H1 (cell line): ENCODE measurements at regions not wholly inside any gene's neighbourhood (a gene's known extent, or its start where the extent isn't known, plus 50 kb on each side); places are given as distances from the start of the nearest gene placed in this dataset.

Source experiments
- CTCF ChIA-PET: fragments of 300-600 bp; sonication (Branson Sonifier 250); formaldehyde crosslinking; loops from one replicate; lab custom pipeline; 2021; ENCODE audit not compliant: partially characterized antibody; lab: Charles Lee
- POLR2A ChIA-PET: fragments of 300-600 bp; sonication (Branson Sonifier 250); formaldehyde crosslinking; loops from one replicate; lab custom pipeline; 2021; ENCODE audit warnings: inconsistent platforms; ENCODE audit not compliant: partially characterized antibody; lab: Charles Lee
- DNase-seq, 2 experiments: peaks; one replicate each; pipeline versions ENCODE4 v3.0.0 to v3.0.0-alpha.2; 2010 to 2022; ENCODE audit warnings: low spot score in 2 of 2, low read depth in 1 of 2, mixed read lengths in 1 of 2
- FAIRE-seq: peaks from 2 replicates; lab custom pipeline; 2011; peaks lifted over from hg19 to GRCh38; lab: Jason Lieb, UNC
- H2AFZ ChIP-seq: 2 replicates; pipeline ENCODE4 v1.8.1; 2012; ENCODE audit warnings: low read length, inconsistent platforms
- H2AK5ac ChIP-seq: 2 replicates; pipeline ENCODE4 v1.6.1; 2013; ENCODE audit warnings: low read depth, low read length
- H2BK120ac ChIP-seq: replicated peaks from 2 replicates; pipeline ENCODE3; 2013; ENCODE audit warnings: low read depth, low read length, inconsistent platforms
- H2BK12ac ChIP-seq: 2 replicates; pipeline ENCODE4 v1.6.1; 2013; ENCODE audit warnings: low read depth, low read length
- H2BK15ac ChIP-seq: 2 replicates; pipeline ENCODE4 v1.6.1; 2013; ENCODE audit warnings: low read length
- H2BK20ac ChIP-seq: 2 replicates; pipeline ENCODE4 v1.6.1; 2013; ENCODE audit warnings: low read length
- H2BK5ac ChIP-seq: 2 replicates; pipeline ENCODE4 v1.6.1; 2013; ENCODE audit warnings: low read depth, low read length
- H3K14ac ChIP-seq: 2 replicates; pipeline ENCODE4 v1.6.1; 2013; ENCODE audit warnings: inconsistent platforms; ENCODE audit not compliant: insufficient read length
- H3K18ac ChIP-seq: 2 replicates; pipeline ENCODE4 v1.6.1; 2013; ENCODE audit warnings: low read length; ENCODE audit errors: extremely low read depth
- H3K23ac ChIP-seq: 2 replicates; pipeline ENCODE4 v1.6.1; 2013; ENCODE audit warnings: inconsistent platforms; ENCODE audit not compliant: insufficient read length
- H3K23me2 ChIP-seq: 2 replicates; pipeline ENCODE4 v1.6.1; 2013; ENCODE audit warnings: low read depth, low read length
- H3K27ac ChIP-seq: 2 replicates; pipeline ENCODE4 v1.6.1; 2011; ENCODE audit warnings: low read depth, low read length, inconsistent platforms
- H3K27me3 ChIP-seq, 4 experiments: replicated peaks in 1 of 4; 1 replicate in 1 of 4; 2 replicates in 3 of 4; pipeline versions ENCODE4 v1.6.1 to v1.8.1; 2011 to 2013; ENCODE audit warnings: low read length in 3 of 4, mild to moderate bottlenecking in 3 of 4, inconsistent platforms in 2 of 4, mixed read lengths in 2 of 4, moderate library complexity in 1 of 4; ENCODE audit not compliant: control insufficient read depth in 3 of 4, insufficient read depth in 3 of 4; ENCODE audit errors: extremely low read depth in 1 of 4
- H3K36me3 ChIP-seq, 4 experiments: 2 replicates each; pipeline versions ENCODE4 v1.6.1 to v1.8.1; 2011 to 2013; ENCODE audit warnings: mild to moderate bottlenecking in 4 of 4, low read length in 3 of 4, moderate library complexity in 2 of 4, control low read depth in 1 of 4, inconsistent platforms in 1 of 4; ENCODE audit not compliant: insufficient read depth in 4 of 4, control insufficient read depth in 2 of 4
- H3K4ac ChIP-seq: replicated peaks from 2 replicates; pipeline ENCODE3; 2013; ENCODE audit warnings: low read length, low read depth, mixed read lengths, inconsistent platforms; ENCODE audit not compliant: insufficient read length
- H3K4me1 ChIP-seq, 4 experiments: replicated peaks in 1 of 4; 1 replicate in 1 of 4; 2 replicates in 3 of 4; pipeline versions ENCODE4 v1.6.1 to v1.8.1; 2011 to 2013; ENCODE audit warnings: low read length in 3 of 4, inconsistent platforms in 2 of 4, mixed read lengths in 1 of 4; ENCODE audit not compliant: insufficient read depth in 4 of 4, control insufficient read depth in 3 of 4
- H3K4me2 ChIP-seq, 2 experiments: 2 replicates each; pipeline versions ENCODE4 v1.6.1 to v1.8.1; 2011 to 2013; ENCODE audit warnings: low read depth in 2 of 2, low read length in 2 of 2, control low read depth in 1 of 2, inconsistent platforms in 1 of 2, mild to moderate bottlenecking in 1 of 2; ENCODE audit not compliant: insufficient read depth in 1 of 2
- H3K4me3 ChIP-seq, 4 experiments: fragments of 200-600, 300-600 bp in 1 of 4; sonication (generic), shearing (Covaris generic), sonication (Bioruptor Twin) in 1 of 4; 2 replicates each; pipeline versions ENCODE4 v1.5.1 to v1.8.1; 2011 to 2016; ENCODE audit warnings: low read length in 4 of 4, low read depth in 3 of 4, control low read depth in 2 of 4, inconsistent platforms in 2 of 4, mild to moderate bottlenecking in 2 of 4, mixed read lengths in 1 of 4, moderate library complexity in 1 of 4; ENCODE audit not compliant: insufficient read depth in 2 of 4; ENCODE audit errors: extremely low read depth in 1 of 4
- H3K56ac ChIP-seq: replicated peaks from 2 replicates; pipeline ENCODE3; 2013; ENCODE audit warnings: low read depth, mild to moderate bottlenecking, mixed read lengths, low read length, inconsistent platforms; ENCODE audit not compliant: insufficient read length
- H3K79me1 ChIP-seq: 2 replicates; pipeline ENCODE4 v1.6.1; 2013; ENCODE audit warnings: low read depth, low read length, control low read depth
- H3K79me2 ChIP-seq, 2 experiments: 2 replicates each; pipeline versions ENCODE4 v1.6.1 to v1.8.1; 2012 to 2013; ENCODE audit warnings: low read length in 2 of 2, mild to moderate bottlenecking in 2 of 2, inconsistent platforms in 1 of 2; ENCODE audit not compliant: insufficient read depth in 2 of 2, control insufficient read depth in 1 of 2
- H3K9ac ChIP-seq, 4 experiments: replicated peaks in 1 of 4; 1 replicate in 1 of 4; 2 replicates in 3 of 4; pipeline versions ENCODE4 v1.6.1 to v1.8.1; 2011 to 2013; ENCODE audit warnings: low read depth in 3 of 4, low read length in 3 of 4, control low read depth in 2 of 4, mild to moderate bottlenecking in 2 of 4, moderate library complexity in 2 of 4, inconsistent platforms in 1 of 4; ENCODE audit errors: extremely low read depth in 1 of 4
- H3K9me3 ChIP-seq, 2 experiments: 2 replicates each; pipeline versions ENCODE4 v1.6.1 to v1.8.1; 2012 to 2013; ENCODE audit warnings: mild to moderate bottlenecking in 2 of 2, moderate library complexity in 2 of 2, control low read depth in 1 of 2, inconsistent platforms in 1 of 2, low read depth in 1 of 2, low read length in 1 of 2, mixed read lengths in 1 of 2; ENCODE audit not compliant: insufficient read depth in 2 of 2
- H4K20me1 ChIP-seq, 2 experiments: replicated peaks in 1 of 2; 2 replicates each; pipeline versions ENCODE3 to v1.8.1; 2011 to 2013; ENCODE audit warnings: inconsistent platforms in 2 of 2, low read length in 2 of 2, mild to moderate bottlenecking in 1 of 2; ENCODE audit not compliant: insufficient read depth in 2 of 2, control insufficient read depth in 1 of 2
- H4K5ac ChIP-seq: 2 replicates; pipeline ENCODE4 v1.6.1; 2013; ENCODE audit warnings: low read length, low read depth, mixed read lengths, inconsistent platforms; ENCODE audit not compliant: insufficient read length
- H4K8ac ChIP-seq: 2 replicates; pipeline ENCODE4 v1.8.0; 2013; ENCODE audit warnings: mild to moderate bottlenecking, moderate library complexity, low read length, inconsistent platforms; ENCODE audit not compliant: insufficient read depth; ENCODE audit errors: extremely low read depth
- H4K91ac ChIP-seq: replicated peaks from 2 replicates; pipeline ENCODE3; 2013; ENCODE audit warnings: low read length, mixed read lengths, inconsistent platforms; ENCODE audit not compliant: insufficient read length
- BRCA1 ChIP-seq: IDR thresholded peaks from 2 replicates; pipeline ENCODE4 v1.6.1; 2012; ENCODE audit warnings: low read depth, low read length, improper control_type of control experiment
- CBX5 ChIP-seq: fragments of 300-800, 300-1000 bp; sonication (generic); IDR thresholded peaks from 2 replicates; pipeline ENCODE4 v1.7.1; 2016; ENCODE audit warnings: antibody characterized with exemption, low read length, low read depth
- EGR1 ChIP-seq: IDR thresholded peaks from 2 replicates; pipeline ENCODE4 v1.6.1; 2011; ENCODE audit warnings: low read depth, low read length, borderline replicate concordance
- EZH2 ChIP-seq: fragments of 200-600 bp; sonication (generic); IDR thresholded peaks from 2 replicates; pipeline ENCODE4 v1.7.1; 2012; ENCODE audit warnings: low read depth, mild to moderate bottlenecking, moderate library complexity, low read length, inconsistent platforms; ENCODE audit not compliant: severe bottlenecking
- NANOG ChIP-seq: IDR thresholded peaks from 2 replicates; pipeline ENCODE4 v1.6.1; 2011; ENCODE audit warnings: low read length, low read depth, mild to moderate bottlenecking, inconsistent platforms; ENCODE audit not compliant: insufficient read depth, poor library complexity, severe bottlenecking
- RXRA ChIP-seq: IDR thresholded peaks from 2 replicates; pipeline ENCODE4 v1.6.1; 2011; ENCODE audit warnings: low read depth, mild to moderate bottlenecking, low read length, moderate library complexity; ENCODE audit not compliant: insufficient read depth
- SIX5 ChIP-seq: IDR thresholded peaks from 2 replicates; pipeline ENCODE4 v1.6.1; 2011; ENCODE audit warnings: mild to moderate bottlenecking, low read depth, low read length
- WGBS, 2 experiments: shearing (Covaris generic) in 1 of 2; methylation state at CpG; one replicate each; pipeline versions ENCODE4 v1.1.6 to v1.1.7; 2013 to 2015; ENCODE audit warnings: low lambda C conversion rate in 2 of 2, mixed read lengths in 2 of 2, inconsistent platforms in 1 of 2, low coverage in 1 of 2, missing lambda C conversion rate in 1 of 2; ENCODE audit not compliant: insufficient replicate concordance in 2 of 2, insufficient coverage in 1 of 2, insufficient read length in 1 of 2; ENCODE audit errors: extremely low coverage in 1 of 2, missing lambda C conversion rate in 1 of 2; 5-methylcytosine and 5-hydroxymethylcytosine counted together
- TF ChIP-seq, protein P1 (sequence below): IDR thresholded peaks from 2 replicates; pipeline ENCODE4 v1.6.1; 2011; ENCODE audit warnings: low read length, improper control_type of control experiment
- TF ChIP-seq, protein P2 (sequence below), 3 experiments: IDR thresholded peaks; 1 replicate in 2 of 3; 2 replicates in 1 of 3; pipeline versions ENCODE4 v1.5.1 to v1.6.1; 2011; ENCODE audit warnings: low read length in 3 of 3, mild to moderate bottlenecking in 3 of 3, inconsistent platforms in 2 of 3, low read depth in 1 of 3, moderate library complexity in 1 of 3; ENCODE audit not compliant: insufficient read depth in 1 of 3; ENCODE audit errors: control extremely low read depth in 1 of 3

DNA sequence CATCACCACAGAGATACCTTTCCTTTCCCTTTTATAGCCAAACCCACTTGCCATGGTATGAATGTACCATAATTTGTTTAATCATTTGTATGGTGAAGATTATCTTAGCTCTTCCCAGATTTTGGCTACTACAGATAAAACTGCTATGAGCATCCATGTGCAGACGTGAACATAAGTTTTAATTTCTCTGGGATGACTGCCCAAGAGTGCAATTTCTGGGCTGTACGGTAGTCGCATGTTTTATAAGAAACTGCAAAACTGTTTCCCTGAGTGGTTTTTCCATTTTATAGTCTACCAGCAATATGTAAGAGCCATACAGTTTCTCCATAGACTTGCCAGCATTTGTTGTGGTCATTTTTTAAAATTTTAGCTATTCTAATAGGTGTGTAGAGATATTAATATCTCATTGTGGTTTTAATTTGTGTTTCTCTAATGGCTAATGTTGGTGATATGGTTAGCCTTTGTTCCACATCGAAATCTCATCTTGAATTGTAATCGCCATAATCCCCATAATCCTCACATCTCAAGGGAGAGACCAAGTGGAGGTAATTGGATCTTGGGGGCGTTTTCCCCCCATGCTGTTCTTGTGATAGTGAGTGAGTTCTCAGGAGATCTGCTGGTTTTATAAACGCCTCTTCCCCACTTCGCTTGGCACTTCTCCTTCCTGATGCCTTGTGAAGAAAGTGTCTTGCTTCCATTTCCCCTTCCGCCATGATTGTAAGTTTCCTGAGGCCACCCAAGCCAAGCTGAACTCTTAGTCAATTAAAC lies 628.5 kb upstream of the KLHL29 start:
- 89% methylated on average over 9 of the region's 9 CpGs; no CpG with 5 or more reads in 1 of the 2 experiments for WGBS, 2 experiments
- FAIRE-seq: no peak
- no peak overlapping the region for H2BK12ac ChIP-seq
- no peak overlapping the region for H3K4me2 ChIP-seq
- H3K36me3 ChIP-seq: no peaks in the 10 kb centered on the region
- H3K18ac ChIP-seq: no peak overlapping the region
- H4K20me1 ChIP-seq: no peaks in the 10 kb centered on the region
- no peak overlapping the region for H2BK120ac ChIP-seq
- no peaks in the 10 kb centered on the region for H3K4me1 ChIP-seq
- H3K9ac ChIP-seq: no peak overlapping the region
- H2AFZ ChIP-seq: no peak overlapping the region
- no peak overlapping the region for H2BK5ac ChIP-seq
- H3K23me2 ChIP-seq: no peaks in the 10 kb centered on the region
- H3K27ac ChIP-seq: no peak overlapping the region
- no peaks in the 10 kb centered on the region for H3K79me2 ChIP-seq
- no peak overlapping the region for H2AK5ac ChIP-seq
- H3K79me1 ChIP-seq: no peaks in the 10 kb centered on the region
- H2BK20ac ChIP-seq: no peak overlapping the region
- no peak overlapping the region for H4K91ac ChIP-seq
- H3K9me3 ChIP-seq: no peaks in the 10 kb centered on the region
- no peak overlapping the region for H3K56ac ChIP-seq
- POLR2A ChIA-PET: no interaction called here
- no peak overlapping the region for H3K4me3 ChIP-seq
- H3K23ac ChIP-seq: no peak overlapping the region
- H4K5ac ChIP-seq: no peak overlapping the region
- no peak overlapping the region for H3K14ac ChIP-seq
- CTCF ChIA-PET: interaction anchor here (2.0 kb wide), 1 partner anchor 35 kb away, joined by 6 read pairs; no protein-coding TSS in a partner anchor
- no peaks in the 10 kb centered on the region for H3K27me3 ChIP-seq
- no peak overlapping the region for H4K8ac ChIP-seq
- H2BK15ac ChIP-seq: no peak overlapping the region
- no peak for DNase-seq
- H3K4ac ChIP-seq: no peak overlapping the region
- TF ChIP-seq EGR1: no peak
- TF ChIP-seq NANOG: no peak
- no peak for TF ChIP-seq EZH2
- TF ChIP-seq, protein P1, sequence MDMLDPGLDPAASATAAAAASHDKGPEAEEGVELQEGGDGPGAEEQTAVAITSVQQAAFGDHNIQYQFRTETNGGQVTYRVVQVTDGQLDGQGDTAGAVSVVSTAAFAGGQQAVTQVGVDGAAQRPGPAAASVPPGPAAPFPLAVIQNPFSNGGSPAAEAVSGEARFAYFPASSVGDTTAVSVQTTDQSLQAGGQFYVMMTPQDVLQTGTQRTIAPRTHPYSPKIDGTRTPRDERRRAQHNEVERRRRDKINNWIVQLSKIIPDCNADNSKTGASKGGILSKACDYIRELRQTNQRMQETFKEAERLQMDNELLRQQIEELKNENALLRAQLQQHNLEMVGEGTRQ: no peak
- TF ChIP-seq BRCA1: no peak
- TF ChIP-seq SIX5: no peak
- no peak for TF ChIP-seq CBX5
- TF ChIP-seq RXRA: no peak
- TF ChIP-seq, protein P2, sequence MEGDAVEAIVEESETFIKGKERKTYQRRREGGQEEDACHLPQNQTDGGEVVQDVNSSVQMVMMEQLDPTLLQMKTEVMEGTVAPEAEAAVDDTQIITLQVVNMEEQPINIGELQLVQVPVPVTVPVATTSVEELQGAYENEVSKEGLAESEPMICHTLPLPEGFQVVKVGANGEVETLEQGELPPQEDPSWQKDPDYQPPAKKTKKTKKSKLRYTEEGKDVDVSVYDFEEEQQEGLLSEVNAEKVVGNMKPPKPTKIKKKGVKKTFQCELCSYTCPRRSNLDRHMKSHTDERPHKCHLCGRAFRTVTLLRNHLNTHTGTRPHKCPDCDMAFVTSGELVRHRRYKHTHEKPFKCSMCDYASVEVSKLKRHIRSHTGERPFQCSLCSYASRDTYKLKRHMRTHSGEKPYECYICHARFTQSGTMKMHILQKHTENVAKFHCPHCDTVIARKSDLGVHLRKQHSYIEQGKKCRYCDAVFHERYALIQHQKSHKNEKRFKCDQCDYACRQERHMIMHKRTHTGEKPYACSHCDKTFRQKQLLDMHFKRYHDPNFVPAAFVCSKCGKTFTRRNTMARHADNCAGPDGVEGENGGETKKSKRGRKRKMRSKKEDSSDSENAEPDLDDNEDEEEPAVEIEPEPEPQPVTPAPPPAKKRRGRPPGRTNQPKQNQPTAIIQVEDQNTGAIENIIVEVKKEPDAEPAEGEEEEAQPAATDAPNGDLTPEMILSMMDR (IDR thresholded peaks at IDR 0.05; ENCODE audit: control extremely low read depth in 1 of 3, insufficient read depth in 1 of 3, low read depth in 1 of 3, low read length in 3 of 3): no peak
